ENCODE measurements at regions not wholly inside any gene's neighbourhood (a gene's known extent, or its start where the extent isn't known, plus 50 kb on each side); places are given as distances from the start of the nearest gene placed in this dataset.

DNA sequence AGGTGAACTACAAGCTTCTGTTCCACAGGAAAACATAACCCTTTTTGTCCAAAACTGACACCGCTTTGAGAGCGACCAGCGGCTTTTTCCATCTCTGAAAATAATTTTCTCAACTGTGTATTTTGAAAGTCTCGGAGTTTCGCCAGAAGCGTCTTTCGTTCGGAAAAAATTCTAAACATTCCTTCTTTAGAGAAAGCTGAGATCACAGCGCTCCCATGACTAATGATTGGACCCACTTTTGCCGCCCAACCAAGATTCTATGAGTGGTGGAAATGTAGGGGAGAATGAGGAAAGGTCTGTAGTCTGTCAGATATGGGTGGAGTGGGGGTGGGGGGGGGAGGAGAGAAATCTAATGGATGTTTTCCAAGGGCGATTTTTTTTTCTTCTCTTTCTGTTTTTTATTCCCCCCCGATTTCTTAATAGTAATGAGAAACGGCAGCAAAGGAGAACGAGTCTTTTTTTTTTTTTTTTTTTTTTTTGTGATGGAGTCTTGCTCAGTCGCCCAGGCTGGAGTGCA lies 189.3 kb downstream of the TRIM27 start:
- ChIA-PET CTCF (no interaction called here), POLR2A (ENCODE audit: low non-redundant PET) (no interaction called here)
- Histone ChIP-seq H3K27ac (ENCODE audit: low read depth, low read length, poor library complexity, severe bottlenecking) (no peak overlapping the region), H3K9me3 (ENCODE audit: low read depth, low read length, poor library complexity, severe bottlenecking) (no peaks in the 10 kb centered on the region), H3K27me3 (replicated peaks; ENCODE audit: insufficient read depth, low read depth, low read length, poor library complexity) (peaks cover 15% of the 10 kb centered on the region), H3K4me1 (ENCODE audit: insufficient read depth, low read length, poor library complexity, severe bottlenecking) (no peaks in the 10 kb centered on the region), H3K36me3 (ENCODE audit: insufficient read depth, low read length, poor library complexity, severe bottlenecking) (no peaks in the 10 kb centered on the region), H3K4me3 (ENCODE audit: low read depth, low read length, poor library complexity, severe bottlenecking) (peak overlapping the region; percentile 36)
- no TSS peak for BruUV-seq (replicated peaks)
- DNase-seq (ENCODE audit: low spot score) = no peak
- TF ChIP-seq, protein P1, sequence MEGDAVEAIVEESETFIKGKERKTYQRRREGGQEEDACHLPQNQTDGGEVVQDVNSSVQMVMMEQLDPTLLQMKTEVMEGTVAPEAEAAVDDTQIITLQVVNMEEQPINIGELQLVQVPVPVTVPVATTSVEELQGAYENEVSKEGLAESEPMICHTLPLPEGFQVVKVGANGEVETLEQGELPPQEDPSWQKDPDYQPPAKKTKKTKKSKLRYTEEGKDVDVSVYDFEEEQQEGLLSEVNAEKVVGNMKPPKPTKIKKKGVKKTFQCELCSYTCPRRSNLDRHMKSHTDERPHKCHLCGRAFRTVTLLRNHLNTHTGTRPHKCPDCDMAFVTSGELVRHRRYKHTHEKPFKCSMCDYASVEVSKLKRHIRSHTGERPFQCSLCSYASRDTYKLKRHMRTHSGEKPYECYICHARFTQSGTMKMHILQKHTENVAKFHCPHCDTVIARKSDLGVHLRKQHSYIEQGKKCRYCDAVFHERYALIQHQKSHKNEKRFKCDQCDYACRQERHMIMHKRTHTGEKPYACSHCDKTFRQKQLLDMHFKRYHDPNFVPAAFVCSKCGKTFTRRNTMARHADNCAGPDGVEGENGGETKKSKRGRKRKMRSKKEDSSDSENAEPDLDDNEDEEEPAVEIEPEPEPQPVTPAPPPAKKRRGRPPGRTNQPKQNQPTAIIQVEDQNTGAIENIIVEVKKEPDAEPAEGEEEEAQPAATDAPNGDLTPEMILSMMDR (conservative IDR thresholded peaks at IDR 0.05; ENCODE audit: low read depth, low read length) = no peak
- intact Hi-C loops (cut with micrococcal nuclease; ENCODE audit: unreplicated experiment) = no loop called here

DNA sequence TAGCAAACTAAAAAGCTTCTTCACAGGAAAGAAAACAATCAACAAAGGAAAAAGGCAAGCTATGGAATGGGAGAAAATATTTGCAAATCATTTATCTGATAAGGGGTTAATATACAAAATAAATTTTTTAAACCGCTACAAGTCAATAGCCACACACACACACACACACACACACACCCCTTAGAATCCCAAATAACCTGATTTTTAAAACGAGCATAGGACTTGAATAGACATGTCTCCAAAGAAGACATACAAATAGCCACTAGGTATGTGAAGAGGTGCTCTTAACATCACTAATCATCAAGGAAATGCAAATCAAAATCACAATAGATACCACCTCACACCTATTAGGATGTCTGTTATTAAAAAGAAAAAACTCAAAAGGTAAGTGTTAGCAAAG lies 187.7 kb downstream of the TRIM27 start:
- POLR2A ChIA-PET (ENCODE audit: low non-redundant PET) = no interaction called here

DNA sequence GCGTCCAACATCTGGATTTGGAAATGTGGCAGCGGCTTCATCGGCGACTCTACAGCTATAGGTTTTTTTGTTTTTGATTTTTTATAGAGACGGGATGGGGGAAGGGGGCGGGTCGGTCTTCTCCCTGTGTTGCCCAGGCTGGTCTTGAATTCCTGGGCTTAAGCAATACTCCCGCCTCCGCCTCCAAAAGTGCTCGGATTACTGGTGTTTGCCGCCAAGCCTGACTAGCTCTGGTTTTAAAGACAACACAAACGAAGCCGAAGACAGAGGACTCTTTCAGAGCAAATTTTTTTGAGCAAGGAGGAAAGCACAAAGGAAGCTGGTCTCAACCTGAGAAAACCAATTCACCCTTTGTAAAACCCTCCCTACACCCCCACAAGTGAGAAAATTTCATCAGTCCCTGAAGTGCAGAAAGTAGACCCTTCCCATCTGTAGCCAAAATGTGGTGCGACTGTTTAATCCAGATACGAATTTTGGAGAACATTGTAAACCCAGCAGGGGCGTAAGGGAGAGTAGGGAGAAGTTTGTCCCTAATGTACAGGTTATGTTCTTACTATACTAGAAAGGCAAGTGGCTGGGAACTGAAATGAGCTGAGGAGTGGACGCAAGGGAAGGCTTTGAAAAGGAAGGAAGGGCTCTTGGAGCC lies 185.9 kb downstream of the TRIM27 start:
- POLR2A ChIA-PET (ENCODE audit: low non-redundant PET) = no interaction called here
- peak; percentile 50 for DNase-seq (ENCODE audit: low spot score)
- CTCF ChIA-PET = no interaction called here

More for the DNA sequence above, 187.7 kb downstream of the TRIM27 start:
- Histone ChIP-seq H3K4me3 (ENCODE audit: low read depth, low read length, poor library complexity, severe bottlenecking) (peak overlapping the region; percentile 36), H3K9me3 (ENCODE audit: low read depth, low read length, poor library complexity, severe bottlenecking) (no peaks in the 10 kb centered on the region), H3K27me3 (replicated peaks; ENCODE audit: insufficient read depth, low read depth, low read length, poor library complexity) (peaks cover 9% of the 10 kb centered on the region), H3K27ac (ENCODE audit: low read depth, low read length, poor library complexity, severe bottlenecking) (no peak overlapping the region), H3K4me1 (ENCODE audit: insufficient read depth, low read length, poor library complexity, severe bottlenecking) (no peaks in the 10 kb centered on the region), H3K36me3 (ENCODE audit: insufficient read depth, low read length, poor library complexity, severe bottlenecking) (no peaks in the 10 kb centered on the region)
- BruUV-seq (replicated peaks) = no TSS peak
- intact Hi-C loops (cut with micrococcal nuclease; ENCODE audit: unreplicated experiment) = no loop called here
- no peak for TF ChIP-seq EZH2 (IDR thresholded peaks at IDR 0.05; ENCODE audit: borderline replicate concordance, low read depth, low read length, poor library complexity, severe bottlenecking)
- TF ChIP-seq, protein P1 (conservative IDR thresholded peaks at IDR 0.05; ENCODE audit: low read depth, low read length) = no peak
- CTCF ChIA-PET = no interaction called here
- no peak for DNase-seq (ENCODE audit: low spot score)

More for the DNA sequence above, 185.9 kb downstream of the TRIM27 start:
- no TSS peak for BruUV-seq (replicated peaks)
- Histone ChIP-seq H3K27ac (ENCODE audit: low read depth, low read length, poor library complexity, severe bottlenecking) (no peak overlapping the region), H3K9me3 (ENCODE audit: low read depth, low read length, poor library complexity, severe bottlenecking) (no peaks in the 10 kb centered on the region), H3K4me1 (ENCODE audit: insufficient read depth, low read length, poor library complexity, severe bottlenecking) (no peaks in the 10 kb centered on the region), H3K36me3 (ENCODE audit: insufficient read depth, low read length, poor library complexity, severe bottlenecking) (no peaks in the 10 kb centered on the region), H3K27me3 (replicated peaks; ENCODE audit: insufficient read depth, low read depth, low read length, poor library complexity) (peaks cover 8% of the 10 kb centered on the region), H3K4me3 (ENCODE audit: low read depth, low read length, poor library complexity, severe bottlenecking) (no peak overlapping the region)
- no peak for TF ChIP-seq EZH2 (IDR thresholded peaks at IDR 0.05; ENCODE audit: borderline replicate concordance, low read depth, low read length, poor library complexity, severe bottlenecking)
- TF ChIP-seq, protein P1 (conservative IDR thresholded peaks at IDR 0.05; ENCODE audit: low read depth, low read length) = no peak
- intact Hi-C loops (cut with micrococcal nuclease; ENCODE audit: unreplicated experiment) = no loop called here
